ENCODE measurements at regions not wholly inside any gene's neighbourhood (a gene's known extent, or its start where the extent isn't known, plus 50 kb on each side); places are given as distances from the start of the nearest gene placed in this dataset.

- no peak for TF ChIP-seq CTCF (IDR thresholded peaks at IDR 0.05)
- TF ChIP-seq POLR2A (IDR thresholded peaks at IDR 0.05) = no peak
These were observed 66.1 kb upstream of the RHOU start for GRCh38 chr1:228669242-228669585.
